Retinal pigment epithelial cell (primary cell): ENCODE measurements at regions not wholly inside any gene's neighbourhood (a gene's known extent, or its start where the extent isn't known, plus 50 kb on each side); places are given as distances from the start of the nearest gene placed in this dataset.

Experiments used
- DNase-seq: peaks from one replicate; pipeline ENCODE4 v3.0.0-alpha.2; 2010; ENCODE audit warnings: low read depth
- H3K4me3 ChIP-seq: 2 replicates; pipeline ENCODE4 v1.5.1; 2011; ENCODE audit warnings: mild to moderate bottlenecking, low read length, control low read depth, moderate library complexity
- CTCF ChIP-seq: conservative IDR thresholded peaks from 2 replicates; pipeline ENCODE4 v1.5.1; 2011; ENCODE audit warnings: low read depth, low read length, control low read depth, inconsistent platforms

GRCh38 chr3:59118928-59119327 is 69.1 kb upstream of the CFAP20DC start:
- TF ChIP-seq CTCF, result no peak
- no peak for DNase-seq
- no peak overlapping the region for H3K4me3 ChIP-seq

- no peak for TF ChIP-seq CTCF
- DNase-seq, result no peak
- H3K4me3 ChIP-seq, result no peak overlapping the region
Measured at GRCh38 chr3:59117396-59117795, 67.6 kb upstream of the CFAP20DC start.

- no peak for DNase-seq
- no peak for TF ChIP-seq CTCF
- H3K4me3 ChIP-seq, result no peak overlapping the region
Measured at GRCh38 chr3:59116233-59116537, 66.4 kb upstream of the CFAP20DC start.

GRCh38 chr3:59115364-59116232 is 65.8 kb upstream of the CFAP20DC start:
- TF ChIP-seq CTCF, result no peak
- H3K4me3 ChIP-seq, result no peak overlapping the region
- DNase-seq, result peak; percentile 14

- no peak overlapping the region for H3K4me3 ChIP-seq
- TF ChIP-seq CTCF, result no peak
- no peak for DNase-seq
Measured at GRCh38 chr3:59107856-59108815, 58.3 kb upstream of the CFAP20DC start.

- no peak for DNase-seq
- TF ChIP-seq CTCF, result no peak
- H3K4me3 ChIP-seq, result no peak overlapping the region
Measured at GRCh38 chr3:59106085-59106648, 56.3 kb upstream of the CFAP20DC start.
